Epithelial cell of proximal tubule (primary cell): ENCODE measurements at regions not wholly inside any gene's neighbourhood (a gene's known extent, or its start where the extent isn't known, plus 50 kb on each side); places are given as distances from the start of the nearest gene placed in this dataset.

Experiments
- DNase-seq: peaks from one replicate; pipeline ENCODE4 v3.0.0-alpha.2; 2011; ENCODE audit warnings: low read depth
- H3K4me3 ChIP-seq: 2 replicates; pipeline ENCODE4 v1.5.1; 2011; ENCODE audit warnings: low read depth, mild to moderate bottlenecking, low read length
- CTCF ChIP-seq: conservative IDR thresholded peaks from 2 replicates; pipeline ENCODE4 v1.5.1; 2012; ENCODE audit warnings: low read depth, mild to moderate bottlenecking, low read length

- TF ChIP-seq CTCF, result no peak
- no peak overlapping the region for H3K4me3 ChIP-seq
- no peak for DNase-seq
Observed at GRCh38 chr5:66344544-66344943, 200.4 kb downstream of the SREK1 start.

- H3K4me3 ChIP-seq, result no peak overlapping the region
- no peak for DNase-seq
- no peak for TF ChIP-seq CTCF
Observed at GRCh38 chr5:66345281-66345680, 201.2 kb downstream of the SREK1 start.

- H3K4me3 ChIP-seq, result no peak overlapping the region
- no peak for TF ChIP-seq CTCF
- DNase-seq, result no peak
Observed at GRCh38 chr5:66346869-66347268, 202.8 kb downstream of the SREK1 start.

GRCh38 chr5:66348387-66349125, 204.5 kb downstream of the SREK1 start:
- DNase-seq, result no peak
- no peak for TF ChIP-seq CTCF
- H3K4me3 ChIP-seq, result no peak overlapping the region

- TF ChIP-seq CTCF, result no peak
- peak; percentile 68 for DNase-seq
- no peak overlapping the region for H3K4me3 ChIP-seq
Observed at GRCh38 chr5:66351813-66352212, 207.7 kb downstream of the SREK1 start.

GRCh38 chr5:66353186-66353585, 209.1 kb downstream of the SREK1 start:
- no peak overlapping the region for H3K4me3 ChIP-seq
- DNase-seq, result no peak
- TF ChIP-seq CTCF, result no peak

GRCh38 chr5:66354422-66354821, 210.3 kb downstream of the SREK1 start:
- no peak for DNase-seq
- H3K4me3 ChIP-seq, result no peak overlapping the region
- no peak for TF ChIP-seq CTCF
